GM11168 (cell line): ENCODE measurements at regions not wholly inside any gene's neighbourhood (a gene's known extent, or its start where the extent isn't known, plus 50 kb on each side); places are given as distances from the start of the nearest gene placed in this dataset.
"Not testable (repeated sequence)": the region's sequence is repeated elsewhere in the genome, so short reads cannot be mapped to it uniquely, and the experiment has no call there.

ENCODE experiments used
- in situ Hi-C: fragments of 300-500 bp; cut with MboI; formaldehyde crosslinking; loops from one replicate; pipeline ENCODE4 v1.12.0; 2022; ENCODE audit warnings: low sequenced_read_pairs; ENCODE audit not compliant: unreplicated experiment

GRCh38 chrX:2578864-2579263 is 78.1 kb upstream of the DHRSX start:
- in situ Hi-C loops, result loop anchor here (25.0 kb wide), 1 partner anchor 392 kb away; no protein-coding TSS in a partner anchor

- in situ Hi-C loops, result loop anchor here (25.0 kb wide), 1 partner anchor 391 kb away; no protein-coding TSS in a partner anchor
Measured at GRCh38 chrX:2577844-2578466, 77.2 kb upstream of the DHRSX start.

GRCh38 chrX:2576793-2577192 is 76.0 kb upstream of the DHRSX start:
- in situ Hi-C loops, result loop anchor here (25.0 kb wide), 1 partner anchor 389 kb away; no protein-coding TSS in a partner anchor

GRCh38 chrX:2574271-2574670 is 73.5 kb upstream of the DHRSX start:
- in situ Hi-C loops, result no loop called here

DNA sequence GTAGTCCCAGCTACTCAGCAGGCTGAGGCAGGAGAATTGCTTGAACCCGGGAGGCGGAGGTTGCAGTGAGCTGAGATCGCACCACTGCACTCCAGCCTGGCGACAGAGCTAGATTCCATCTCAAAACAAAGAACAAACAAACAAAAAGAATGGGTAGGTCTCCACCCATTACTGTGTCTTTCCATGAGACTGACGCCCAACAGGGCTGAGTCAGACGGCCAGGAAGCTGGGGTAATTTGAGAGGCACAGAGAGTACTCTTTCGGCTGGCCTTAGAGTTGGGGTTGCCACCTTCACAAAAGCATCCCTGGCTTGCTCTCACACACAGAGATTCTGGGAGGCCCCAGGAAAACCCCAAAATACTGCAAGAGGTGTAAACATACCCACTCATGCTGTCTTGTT is 72.0 kb upstream of the DHRSX start:
- in situ Hi-C loops, result no loop called here

- in situ Hi-C loops, result no loop called here
Measured at GRCh38 chrX:2568125-2568524, 67.3 kb upstream of the DHRSX start.

- in situ Hi-C loops, result no loop called here
Measured at GRCh38 chrX:2566055-2566454, 65.3 kb upstream of the DHRSX start.

DNA sequence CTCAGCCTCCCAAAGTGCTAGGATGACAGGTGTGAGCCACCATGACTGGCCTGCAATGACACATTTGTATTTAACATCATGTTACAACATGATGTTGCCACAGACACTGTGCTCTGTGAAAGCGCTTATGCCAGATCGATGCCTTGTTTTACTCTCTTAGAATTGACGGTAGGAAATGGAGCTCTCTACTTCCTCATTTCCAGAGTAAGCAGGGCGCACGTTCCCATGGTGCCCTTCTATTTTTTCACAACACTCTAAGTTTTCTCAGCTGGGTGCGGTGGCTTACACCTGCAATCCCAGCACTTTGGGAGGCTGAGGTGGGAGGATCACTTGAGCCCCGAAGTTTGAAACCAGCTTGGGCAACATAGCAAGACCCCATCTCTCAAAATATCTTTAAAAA is 60.7 kb upstream of the DHRSX start:
- in situ Hi-C loops, result no loop called here

- in situ Hi-C loops, result no loop called here
Measured at GRCh38 chrX:2559124-2559523, 58.3 kb upstream of the DHRSX start.

DNA sequence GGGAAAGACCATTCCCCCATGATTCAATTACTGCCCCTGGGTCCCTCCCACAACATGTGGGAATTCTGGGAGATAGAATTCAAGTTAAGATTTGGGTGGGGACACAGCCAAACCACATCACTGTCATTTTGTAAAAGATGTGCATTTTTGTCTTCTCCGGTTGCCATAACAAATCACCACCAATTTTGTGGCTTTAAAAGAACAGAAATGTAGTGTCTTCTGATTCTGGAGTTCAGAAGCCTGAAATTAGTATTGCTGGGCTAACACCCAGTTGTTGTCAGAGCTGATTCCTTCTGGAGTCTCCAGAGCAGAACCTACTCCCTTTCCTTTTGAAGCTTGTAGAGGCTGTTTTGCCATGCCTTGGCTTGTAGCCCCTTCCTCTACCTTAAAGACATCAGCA is 54.1 kb upstream of the DHRSX start:
- in situ Hi-C loops, result no loop called here

DNA sequence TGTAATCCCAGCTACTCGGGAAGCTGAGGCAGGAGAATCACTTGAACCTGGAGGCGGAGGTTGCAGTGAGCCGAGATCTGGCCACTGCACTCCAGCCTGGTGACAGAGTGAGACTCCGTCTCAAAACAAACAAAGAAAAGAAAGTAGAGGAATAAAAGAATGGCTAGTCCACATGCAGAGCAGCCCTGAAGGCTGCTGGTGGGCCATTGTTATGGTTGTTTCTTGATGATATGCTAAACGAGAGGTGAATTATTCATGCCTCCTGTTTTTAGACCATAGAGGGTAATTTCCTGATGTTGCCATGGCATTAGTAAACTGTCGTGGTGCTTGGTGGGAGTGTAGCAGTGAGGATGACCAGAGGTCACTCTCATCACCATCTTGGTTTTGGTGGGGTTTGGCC is 53.3 kb upstream of the DHRSX start:
- in situ Hi-C loops, result not testable (repeated sequence)

- in situ Hi-C loops, result no loop called here
Measured at GRCh38 chrX:2552621-2553201, 51.9 kb upstream of the DHRSX start.

- in situ Hi-C loops, result no loop called here
Measured at GRCh38 chrX:2550328-2551020, 49.7 kb upstream of the DHRSX start.
